ENCODE measurements at regions not wholly inside any gene's neighbourhood (a gene's known extent, or its start where the extent isn't known, plus 50 kb on each side); places are given as distances from the start of the nearest gene placed in this dataset.

- TF ChIP-seq CTCF (IDR thresholded peaks at IDR 0.05; ENCODE audit: insufficient read depth, low read length) (no peak), GABPA (IDR thresholded peaks at IDR 0.05; ENCODE audit: low read depth) (no peak), REST (IDR thresholded peaks at IDR 0.05; ENCODE audit: insufficient replicate concordance, low read depth) (no peak), POLR2AphosphoS5 (IDR thresholded peaks at IDR 0.05; ENCODE audit: low read depth) (no peak), SPI1 (IDR thresholded peaks at IDR 0.05; ENCODE audit: borderline replicate concordance, low read depth) (no peak)
Measured at GRCh38 chr4:96504386-96504785, 664.5 kb downstream of the PDHA2 start.

Data from HL-60 (cell line).